GM23338 (cell line): ENCODE measurements at regions not wholly inside any gene's neighbourhood (a gene's known extent, or its start where the extent isn't known, plus 50 kb on each side); places are given as distances from the start of the nearest gene placed in this dataset.

ENCODE experiments used
- CTCF ChIP-seq, 2 experiments: fragments of 200-600 bp in 1 of 2; sonication (generic) in 1 of 2; conservative IDR thresholded peaks; 2 replicates each; pipeline versions ENCODE4 v1.5.1 to v1.6.1; 2016 to 2017; ENCODE audit warnings: antibody characterized with exemption in 2 of 2, low read depth in 2 of 2, mild to moderate bottlenecking in 2 of 2, moderate library complexity in 1 of 2
- REST ChIP-seq: IDR thresholded peaks from one replicate; pipeline ENCODE4 v1.6.1; 2018; ENCODE audit warnings: antibody characterized with exemption; ENCODE audit not compliant: unreplicated experiment

GRCh38 chr5:25979086-25979485, 1059.3 kb downstream of the CDH9 start:
- no peak for TF ChIP-seq REST
- no peak for TF ChIP-seq CTCF (conservative IDR thresholded peaks at IDR 0.05; ENCODE audit: low read depth in 2 of 2)
